Stimulated activated memory B cell treated with anti-CD40 and anti-IgM and Interleukin-4, amounts not matched to agents 10 μg/mL and 1 μg/mL and 100 μg/mL, for 72 hours (primary cell): ENCODE measurements at regions not wholly inside any gene's neighbourhood (a gene's known extent, or its start where the extent isn't known, plus 50 kb on each side); places are given as distances from the start of the nearest gene placed in this dataset.
"Not testable (repeated sequence)": the region's sequence is repeated elsewhere in the genome, so short reads cannot be mapped to it uniquely, and the experiment has no call there.

Experiments
- ATAC-seq: fragments of 150-1000 bp; cut with Tn5 transposase; 2 replicates; pipeline ENCODE4 v1.10.0; 2021
- H3K27ac Mint-ChIP-seq: one replicate; pipeline ENCODE4 v1.8.0; 2022; ENCODE audit warnings: mild to moderate bottlenecking, mixed read lengths
- H3K27me3 Mint-ChIP-seq: one replicate; pipeline ENCODE4 v1.8.0; 2022; ENCODE audit warnings: mixed read lengths
- H3K36me3 Mint-ChIP-seq: one replicate; pipeline ENCODE4 v1.8.0; 2022; ENCODE audit warnings: mixed read lengths
- H3K4me1 Mint-ChIP-seq: one replicate; pipeline ENCODE4 v1.8.0; 2022; ENCODE audit warnings: mixed read lengths
- H3K4me3 Mint-ChIP-seq: one replicate; pipeline ENCODE4 v1.8.0; 2022; ENCODE audit warnings: mild to moderate bottlenecking, moderate library complexity, mixed read lengths
- H3K9me3 Mint-ChIP-seq: one replicate; pipeline ENCODE4 v1.8.0; 2022; ENCODE audit warnings: mixed read lengths

DNA sequence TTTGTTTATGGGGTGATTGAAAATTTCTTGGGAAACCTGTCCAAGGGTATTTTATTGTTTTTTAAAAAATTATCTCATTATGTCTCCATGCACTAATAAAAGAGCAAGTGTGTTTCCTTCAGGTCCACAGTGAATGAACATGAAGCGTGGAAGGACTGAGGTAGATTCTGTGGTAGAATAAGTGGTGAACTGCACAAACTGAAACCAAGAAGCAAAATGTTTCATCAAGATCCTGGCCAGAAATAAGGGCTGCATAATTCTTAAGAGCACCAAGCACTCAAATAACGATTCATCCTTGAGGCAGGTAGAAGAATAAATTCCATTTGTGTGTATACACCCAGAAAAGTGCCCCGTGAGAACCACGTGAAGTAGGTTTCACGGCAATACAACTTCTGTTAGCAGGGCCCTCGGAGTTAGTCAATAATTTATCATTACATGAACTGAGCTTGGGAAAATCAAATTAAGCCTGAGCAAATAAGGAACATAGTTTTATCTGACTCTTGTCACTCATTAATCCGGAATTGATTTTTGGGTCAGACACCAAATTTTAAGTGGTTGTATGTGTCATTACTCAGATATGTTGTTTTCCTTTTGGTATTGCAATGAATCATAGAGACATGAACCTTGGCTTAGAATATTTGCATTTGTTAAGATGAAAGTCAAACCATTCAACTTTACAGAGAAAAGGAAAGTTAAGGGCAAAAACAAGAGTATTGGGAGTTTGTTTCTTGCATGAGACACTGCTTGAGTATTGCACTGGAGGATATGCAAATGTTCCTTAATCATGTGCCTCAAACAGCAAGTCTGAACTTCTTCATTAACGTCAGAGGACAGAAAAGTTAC lies 472.6 kb upstream of the NETO1 start:
- no peak overlapping the region for H3K27ac Mint-ChIP-seq
- peaks cover 7% of the 10 kb centered on the region for H3K9me3 Mint-ChIP-seq
- no peaks in the 10 kb centered on the region for H3K27me3 Mint-ChIP-seq
- H3K4me3 Mint-ChIP-seq = no peak overlapping the region
- H3K36me3 Mint-ChIP-seq = no peaks in the 10 kb centered on the region
- ATAC-seq = no peak
- H3K4me1 Mint-ChIP-seq = no peaks in the 10 kb centered on the region

DNA sequence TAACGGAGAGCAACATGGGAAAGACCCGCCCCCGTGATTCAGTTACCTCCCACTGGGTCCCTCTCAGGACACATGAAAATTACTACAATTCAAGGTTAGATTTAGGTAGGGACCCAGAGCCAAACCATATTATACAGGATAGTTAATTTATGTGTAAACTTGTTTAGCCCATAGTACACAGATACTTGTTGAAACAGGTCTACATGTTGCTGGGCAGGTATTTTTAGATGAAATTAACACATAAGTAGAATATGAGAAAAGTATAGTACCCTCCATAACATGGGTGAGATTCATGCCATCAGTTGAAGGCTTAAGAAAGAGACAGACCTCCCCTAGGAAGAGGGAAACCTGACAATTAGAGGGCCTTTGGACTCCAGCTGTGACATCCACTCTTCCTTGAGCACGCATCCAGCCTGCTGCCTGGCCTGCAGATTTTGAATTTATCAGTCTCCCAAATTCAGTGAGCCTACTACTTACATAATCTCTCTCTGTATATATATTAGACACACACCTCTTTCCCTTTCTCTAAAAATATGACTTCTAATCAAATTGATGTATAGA lies 463.5 kb upstream of the NETO1 start:
- H3K9me3 Mint-ChIP-seq = no peaks in the 10 kb centered on the region
- no peaks in the 10 kb centered on the region for H3K36me3 Mint-ChIP-seq
- no peak overlapping the region for H3K4me3 Mint-ChIP-seq
- no peak for ATAC-seq
- no peak overlapping the region for H3K27ac Mint-ChIP-seq
- H3K27me3 Mint-ChIP-seq = no peaks in the 10 kb centered on the region
- no peaks in the 10 kb centered on the region for H3K4me1 Mint-ChIP-seq

DNA sequence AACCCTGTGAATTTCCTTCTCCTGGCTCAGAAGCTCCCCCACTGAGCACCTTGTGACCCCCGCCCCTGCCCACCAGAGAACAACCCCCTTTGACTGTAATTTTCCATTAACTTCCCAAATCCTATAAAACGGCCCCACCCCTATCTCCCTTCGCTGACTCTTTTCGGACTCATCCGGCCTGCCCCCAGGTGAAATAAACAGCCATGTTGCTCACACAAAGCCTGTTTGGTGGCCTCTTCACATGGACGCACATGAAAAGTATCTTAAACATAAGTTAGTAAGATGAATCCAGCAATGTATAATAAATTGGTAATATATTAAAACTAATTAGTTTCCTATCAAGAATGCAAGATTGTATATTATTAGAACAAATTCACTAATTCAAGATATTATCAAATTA lies 462.3 kb upstream of the NETO1 start:
- not testable (repeated sequence) for H3K4me3 Mint-ChIP-seq, H3K9me3 Mint-ChIP-seq, H3K4me1 Mint-ChIP-seq, H3K36me3 Mint-ChIP-seq, H3K27me3 Mint-ChIP-seq, ATAC-seq, H3K27ac Mint-ChIP-seq

DNA sequence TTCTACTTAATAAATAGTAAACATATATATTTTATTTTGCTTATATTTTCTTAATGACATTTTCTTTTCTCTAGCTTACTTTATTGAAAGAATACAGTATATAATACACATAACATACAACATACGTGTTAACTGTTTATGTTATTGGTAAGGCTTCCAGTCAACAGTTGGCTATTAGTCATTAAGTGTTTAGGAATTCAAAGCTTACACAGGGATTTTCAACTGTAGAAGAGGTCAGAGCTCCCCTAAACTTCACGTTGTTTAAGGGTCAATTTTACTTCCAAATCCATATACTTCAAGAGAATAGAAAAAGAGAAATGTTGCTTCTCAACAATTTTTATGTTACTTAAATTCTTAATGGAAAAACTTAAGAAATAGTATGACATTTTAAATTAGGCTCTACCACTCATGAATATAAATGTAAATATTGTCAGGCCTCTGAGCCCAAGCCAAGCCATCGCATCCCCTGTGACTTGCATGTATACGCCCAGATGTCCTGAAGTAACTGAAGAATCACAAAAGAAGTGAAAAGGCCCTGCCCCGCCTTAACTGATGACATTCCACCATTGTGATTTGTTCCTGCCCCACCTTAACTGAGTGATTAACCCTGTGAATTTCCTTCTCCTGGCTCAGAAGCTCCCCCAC lies 456.5 kb upstream of the NETO1 start:
- H3K4me1 Mint-ChIP-seq, H3K27me3 Mint-ChIP-seq, H3K4me3 Mint-ChIP-seq, H3K27ac Mint-ChIP-seq, ATAC-seq, H3K9me3 Mint-ChIP-seq, H3K36me3 Mint-ChIP-seq: not testable (repeated sequence)

DNA sequence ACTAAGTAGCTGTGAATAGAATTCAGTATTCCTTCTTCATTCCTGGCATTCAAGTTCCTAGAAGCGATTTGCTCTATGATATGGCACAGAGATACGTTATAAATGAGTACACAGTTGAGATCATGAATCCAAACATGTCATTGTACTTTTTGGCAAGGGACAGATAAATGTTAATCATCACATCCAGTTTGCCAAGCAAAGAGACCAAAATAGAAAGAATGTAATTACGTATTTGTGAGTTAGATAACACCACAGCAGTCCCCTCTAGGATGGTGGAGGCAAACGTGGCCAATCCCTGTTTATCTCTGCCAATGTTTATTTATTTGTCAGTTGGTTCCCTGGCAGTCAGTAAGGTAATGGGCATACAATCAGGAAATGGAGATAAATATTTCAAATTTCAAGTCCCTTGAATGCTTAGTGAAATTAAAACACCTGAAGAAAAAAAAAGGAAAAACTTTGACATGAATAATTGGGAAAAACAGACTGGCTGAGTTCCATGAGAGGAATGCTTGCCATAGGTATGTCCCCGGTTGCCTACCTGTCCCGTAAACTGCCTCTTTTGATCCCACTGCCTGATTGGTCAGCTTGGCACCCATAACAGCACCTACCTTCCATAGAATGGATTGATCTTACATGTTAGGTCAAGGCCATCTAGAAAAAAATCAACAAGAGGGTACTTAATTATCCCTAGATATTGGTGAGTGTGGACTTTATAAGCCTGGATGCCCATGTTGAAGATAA lies 451.1 kb upstream of the NETO1 start:
- H3K36me3 Mint-ChIP-seq = no peaks in the 10 kb centered on the region
- no peak for ATAC-seq
- H3K27me3 Mint-ChIP-seq = no peaks in the 10 kb centered on the region
- no peaks in the 10 kb centered on the region for H3K4me1 Mint-ChIP-seq
- H3K4me3 Mint-ChIP-seq = no peak overlapping the region
- no peak overlapping the region for H3K27ac Mint-ChIP-seq
- H3K9me3 Mint-ChIP-seq = no peaks in the 10 kb centered on the region

DNA sequence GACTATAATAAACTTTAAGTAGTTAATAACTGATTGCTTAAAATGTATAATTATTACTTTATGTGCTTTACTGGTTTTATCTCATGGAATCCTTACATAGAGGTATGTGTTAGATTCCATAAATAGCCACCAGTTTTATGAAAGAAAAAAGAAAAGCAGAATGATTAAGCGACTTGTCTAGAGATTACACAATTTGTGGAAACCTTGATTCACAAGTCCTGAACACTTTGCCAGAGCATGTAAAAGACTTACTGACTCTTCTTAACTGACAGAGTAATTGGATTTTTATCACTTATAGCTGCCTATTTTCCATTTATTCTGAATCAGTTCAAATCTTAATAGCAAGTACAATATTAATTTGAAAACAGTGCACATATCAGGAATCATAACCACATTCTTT lies 448.7 kb upstream of the NETO1 start:
- H3K4me1 Mint-ChIP-seq = no peaks in the 10 kb centered on the region
- no peaks in the 10 kb centered on the region for H3K9me3 Mint-ChIP-seq
- no peaks in the 10 kb centered on the region for H3K27me3 Mint-ChIP-seq
- no peaks in the 10 kb centered on the region for H3K36me3 Mint-ChIP-seq
- no peak for ATAC-seq
- H3K27ac Mint-ChIP-seq = no peak overlapping the region
- no peak overlapping the region for H3K4me3 Mint-ChIP-seq

DNA sequence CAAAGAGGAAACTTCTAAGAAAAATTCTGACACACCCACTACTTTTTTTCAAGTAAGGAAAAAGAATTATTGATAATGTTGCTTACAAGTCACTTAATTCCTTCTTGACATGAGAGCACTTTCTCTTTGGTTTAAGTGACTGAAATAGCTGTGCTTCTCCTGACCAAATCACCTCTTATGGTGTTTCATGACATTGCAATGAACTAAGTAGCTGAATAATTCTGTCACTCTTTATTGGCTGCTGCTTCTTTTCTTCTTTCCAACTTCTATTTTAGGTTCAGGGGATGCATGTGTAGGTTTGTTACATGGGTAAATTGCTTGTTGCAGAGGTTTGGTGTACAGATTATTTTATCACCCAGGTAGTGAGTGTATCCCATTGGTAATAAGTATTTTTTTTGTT lies 447.6 kb upstream of the NETO1 start:
- H3K27ac Mint-ChIP-seq = no peak overlapping the region
- H3K36me3 Mint-ChIP-seq = no peaks in the 10 kb centered on the region
- H3K9me3 Mint-ChIP-seq = peaks cover 4% of the 10 kb centered on the region
- ATAC-seq = no peak
- H3K27me3 Mint-ChIP-seq = no peaks in the 10 kb centered on the region
- H3K4me1 Mint-ChIP-seq = no peaks in the 10 kb centered on the region
- H3K4me3 Mint-ChIP-seq = no peak overlapping the region

DNA sequence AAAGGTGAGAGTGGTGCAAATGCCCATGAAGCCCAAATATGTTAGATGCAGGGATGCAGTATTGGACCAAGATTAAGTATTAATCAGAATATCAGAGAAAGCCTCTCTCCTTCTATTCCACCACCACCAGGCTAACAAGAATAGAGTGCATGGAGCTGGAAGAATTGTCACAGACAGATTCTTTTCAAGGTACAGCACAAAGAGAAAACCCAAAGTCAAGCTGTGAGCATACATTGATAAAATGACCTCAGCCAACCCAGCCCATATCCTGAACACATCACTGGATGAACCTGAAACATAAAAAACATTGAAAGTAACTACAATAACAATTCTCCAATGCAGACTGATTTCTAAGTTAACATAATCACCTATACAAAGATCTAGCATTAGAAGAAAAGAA lies 445.7 kb upstream of the NETO1 start:
- Mint-ChIP-seq H3K9me3 (peaks cover 4% of the 10 kb centered on the region), H3K27ac (no peak overlapping the region), H3K4me1 (no peaks in the 10 kb centered on the region), H3K27me3 (no peaks in the 10 kb centered on the region), H3K4me3 (no peak overlapping the region), H3K36me3 (no peaks in the 10 kb centered on the region)
- no peak for ATAC-seq

DNA sequence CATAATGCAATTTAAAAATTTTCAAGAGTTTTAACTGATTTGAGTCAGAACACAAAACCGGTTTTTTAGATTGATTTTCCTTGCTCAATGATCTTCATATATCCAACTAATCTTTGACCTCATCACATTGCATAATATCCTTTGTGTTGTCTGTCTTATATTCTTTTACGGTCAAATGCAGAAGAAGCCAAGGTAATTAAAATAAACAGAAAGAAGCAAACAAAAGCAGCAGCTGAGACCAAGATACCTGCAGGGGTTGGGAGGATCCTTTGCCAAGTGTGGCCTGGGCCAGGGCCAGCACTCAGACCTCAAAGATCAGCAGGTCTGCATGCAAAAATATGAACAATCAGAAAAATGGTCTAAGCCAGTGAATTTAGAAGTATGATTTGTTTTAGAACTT lies 428.9 kb upstream of the NETO1 start:
- Mint-ChIP-seq H3K27me3 (no peaks in the 10 kb centered on the region), H3K36me3 (no peaks in the 10 kb centered on the region), H3K9me3 (no peaks in the 10 kb centered on the region), H3K27ac (no peak overlapping the region), H3K4me3 (no peak overlapping the region), H3K4me1 (no peaks in the 10 kb centered on the region)
- no peak for ATAC-seq

DNA sequence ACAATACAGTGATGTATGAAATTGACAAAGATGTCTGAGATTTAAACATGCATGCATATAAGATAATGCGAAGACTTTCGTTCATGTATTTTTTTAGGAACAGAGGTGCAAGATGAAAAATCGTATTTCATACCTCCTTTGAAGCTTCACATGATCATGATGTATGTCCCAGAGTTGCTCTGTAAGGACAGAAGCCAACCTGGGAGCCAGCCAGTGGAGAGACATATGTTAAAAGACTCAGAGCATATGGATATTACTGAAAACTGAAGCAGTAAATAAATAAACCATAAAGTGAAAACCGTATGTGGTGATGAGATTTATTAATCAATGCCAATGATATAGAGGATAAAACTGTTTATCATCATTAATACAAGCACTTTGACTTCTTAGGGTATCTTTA lies 424.4 kb upstream of the NETO1 start:
- H3K4me1 Mint-ChIP-seq = no peaks in the 10 kb centered on the region
- no peak for ATAC-seq
- no peaks in the 10 kb centered on the region for H3K9me3 Mint-ChIP-seq

DNA sequence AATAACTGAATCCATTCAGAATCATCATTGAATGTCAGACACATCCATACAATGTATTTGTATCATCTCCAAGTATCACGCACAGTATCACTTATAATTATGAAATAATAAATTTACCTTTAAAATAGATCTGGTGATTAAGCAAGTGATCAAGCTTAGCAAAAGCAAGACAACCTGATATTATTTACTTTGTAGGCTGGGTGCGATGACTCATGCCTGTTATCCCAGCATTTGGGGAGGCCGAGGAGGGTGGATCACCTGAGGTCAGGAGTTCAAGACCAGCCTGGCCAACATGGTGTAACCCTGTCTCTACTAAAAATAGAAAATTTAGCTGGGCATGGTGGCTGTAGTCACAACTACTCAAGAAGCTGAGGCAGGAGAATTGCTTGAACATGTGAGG lies 421.0 kb upstream of the NETO1 start:
- Mint-ChIP-seq H3K27me3 (no peaks in the 10 kb centered on the region), H3K4me1 (no peaks in the 10 kb centered on the region), H3K36me3 (no peaks in the 10 kb centered on the region), H3K4me3 (no peak overlapping the region), H3K9me3 (peaks cover 3% of the 10 kb centered on the region), H3K27ac (no peak overlapping the region)
- ATAC-seq = no peak

More for the DNA sequence above, 424.4 kb upstream of the NETO1 start:
- Mint-ChIP-seq H3K27me3 (no peaks in the 10 kb centered on the region), H3K27ac (no peak overlapping the region), H3K4me3 (no peak overlapping the region), H3K36me3 (no peaks in the 10 kb centered on the region)

DNA sequence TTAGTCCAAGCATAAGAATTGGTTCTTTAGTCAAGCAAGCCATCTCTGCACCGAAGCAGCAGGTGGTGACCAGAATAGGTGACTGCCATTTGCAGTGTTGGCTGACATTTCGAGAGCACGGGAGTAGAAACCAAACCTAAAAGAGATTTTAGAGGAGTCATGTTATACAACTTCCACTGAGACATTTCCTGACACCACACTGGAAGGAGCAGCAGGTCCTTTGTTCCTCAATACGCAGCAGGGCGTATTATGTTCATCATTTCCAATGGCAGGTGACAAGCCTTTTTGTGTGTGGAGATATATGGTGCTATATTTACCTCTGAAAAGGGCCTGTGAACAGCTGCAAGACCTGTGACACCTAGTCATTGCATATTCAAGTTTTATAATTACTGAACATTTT lies 418.8 kb upstream of the NETO1 start:
- H3K36me3 Mint-ChIP-seq = no peaks in the 10 kb centered on the region
- H3K4me1 Mint-ChIP-seq = no peaks in the 10 kb centered on the region
- ATAC-seq = no peak
- H3K4me3 Mint-ChIP-seq = no peak overlapping the region
- H3K9me3 Mint-ChIP-seq = peaks cover 3% of the 10 kb centered on the region
- no peaks in the 10 kb centered on the region for H3K27me3 Mint-ChIP-seq
- H3K27ac Mint-ChIP-seq = no peak overlapping the region

DNA sequence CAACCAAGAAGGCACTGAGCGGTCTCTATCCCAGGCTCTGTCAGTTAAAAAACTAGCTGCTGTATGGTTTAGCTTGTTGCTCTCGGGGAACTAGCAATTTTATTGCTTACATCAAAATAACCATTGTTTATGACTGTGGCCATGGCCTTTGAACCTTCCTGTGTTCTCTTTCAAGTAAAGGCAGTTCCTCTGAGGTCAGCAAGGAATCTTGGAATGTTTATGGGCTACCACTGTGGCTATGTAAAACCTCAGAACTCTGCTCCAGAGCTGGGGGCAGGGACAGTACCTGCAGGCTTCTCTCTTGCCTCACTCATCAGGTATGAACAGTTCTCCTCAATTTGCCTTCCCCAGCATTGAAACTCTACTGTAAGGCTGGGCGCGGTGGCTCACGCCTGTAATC lies 416.0 kb upstream of the NETO1 start:
- no peak for ATAC-seq
- Mint-ChIP-seq H3K36me3 (no peaks in the 10 kb centered on the region), H3K27ac (no peak overlapping the region), H3K4me3 (no peak overlapping the region), H3K27me3 (no peaks in the 10 kb centered on the region), H3K9me3 (peaks cover 3% of the 10 kb centered on the region), H3K4me1 (no peaks in the 10 kb centered on the region)

DNA sequence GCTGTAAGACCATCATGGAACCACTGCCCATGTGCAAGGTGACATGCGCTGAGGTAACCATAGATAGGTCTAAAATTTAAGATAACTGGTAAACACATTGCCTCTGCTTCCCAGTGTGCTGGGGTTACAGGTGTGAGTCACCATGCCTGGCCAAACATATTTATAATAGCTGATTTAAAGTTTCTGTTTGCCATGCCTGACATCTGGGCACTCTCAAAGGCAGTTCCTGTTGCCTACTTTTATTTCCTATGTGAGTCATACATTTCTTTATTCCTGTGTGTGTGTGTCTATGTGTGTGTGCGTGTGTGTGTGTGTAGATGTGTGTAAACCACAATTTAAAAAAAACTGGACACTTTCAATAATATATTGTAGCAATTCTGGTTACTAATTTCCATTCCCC lies 415.2 kb upstream of the NETO1 start:
- H3K36me3 Mint-ChIP-seq = no peaks in the 10 kb centered on the region
- peaks cover 3% of the 10 kb centered on the region for H3K9me3 Mint-ChIP-seq
- no peaks in the 10 kb centered on the region for H3K27me3 Mint-ChIP-seq
- H3K4me3 Mint-ChIP-seq = no peak overlapping the region
- no peaks in the 10 kb centered on the region for H3K4me1 Mint-ChIP-seq
- ATAC-seq = no peak
- no peak overlapping the region for H3K27ac Mint-ChIP-seq

DNA sequence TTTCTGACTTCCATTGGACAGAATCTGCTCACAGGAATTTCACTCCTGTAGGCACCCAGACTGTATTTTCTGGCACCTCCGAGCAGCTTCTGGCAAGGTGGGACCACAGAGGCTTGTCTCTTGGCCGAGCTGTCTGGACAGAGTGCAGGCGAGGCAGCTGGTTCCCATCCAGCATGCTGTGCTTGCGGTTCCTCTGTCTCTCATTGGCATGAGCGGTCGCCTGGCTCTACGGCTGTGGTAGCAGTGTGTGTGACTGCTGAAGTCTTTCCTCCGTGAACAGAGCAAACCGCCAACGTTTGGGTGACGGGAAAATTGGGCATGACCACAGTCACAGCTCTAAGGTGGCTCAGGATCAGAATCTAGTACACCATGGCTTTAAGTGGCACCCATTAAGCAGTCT lies 411.7 kb upstream of the NETO1 start:
- H3K4me1 Mint-ChIP-seq = no peaks in the 10 kb centered on the region
- H3K4me3 Mint-ChIP-seq = no peak overlapping the region
- H3K27ac Mint-ChIP-seq = no peak overlapping the region
- H3K36me3 Mint-ChIP-seq = no peaks in the 10 kb centered on the region
- no peaks in the 10 kb centered on the region for H3K9me3 Mint-ChIP-seq
- ATAC-seq = no peak
- H3K27me3 Mint-ChIP-seq = no peaks in the 10 kb centered on the region
